Keratinocyte (primary cell): ENCODE measurements at regions not wholly inside any gene's neighbourhood (a gene's known extent, or its start where the extent isn't known, plus 50 kb on each side); places are given as distances from the start of the nearest gene placed in this dataset.

ENCODE experiments used
- DNase-seq: peaks from one replicate; pipeline ENCODE4 v3.0.0-alpha.2; 2011; ENCODE audit warnings: low read depth, missing footprints, low spot score
- FAIRE-seq: peaks from 2 replicates; lab custom pipeline; 2011; peaks lifted over from hg19 to GRCh38; lab: Jason Lieb, UNC
- H2AFZ ChIP-seq: 2 replicates; pipeline ENCODE4 v1.6.0; 2012; ENCODE audit warnings: low read length, control low read depth, inconsistent platforms; ENCODE audit not compliant: control insufficient read depth
- H3K27ac ChIP-seq: 2 replicates; pipeline ENCODE4 v1.5.1; 2011; ENCODE audit warnings: low read length; ENCODE audit not compliant: control insufficient read depth, insufficient read depth
- H3K27me3 ChIP-seq: 3 replicates; pipeline ENCODE4 v1.6.0; 2011; ENCODE audit warnings: low read length; ENCODE audit not compliant: control insufficient read depth, insufficient read depth; ENCODE audit errors: extremely low read depth
- H3K36me3 ChIP-seq, 2 experiments: 2 replicates in 1 of 2; 3 replicates in 1 of 2; pipeline ENCODE4 v1.5.1; 2011; ENCODE audit warnings: low read length in 2 of 2, mild to moderate bottlenecking in 1 of 2; ENCODE audit not compliant: control insufficient read depth in 2 of 2, insufficient read depth in 2 of 2; ENCODE audit errors: extremely low read depth in 1 of 2
- H3K4me1 ChIP-seq: 3 replicates; pipeline ENCODE4 v1.5.1; 2011; ENCODE audit warnings: low read length; ENCODE audit not compliant: control insufficient read depth, insufficient read depth; ENCODE audit errors: extremely low read depth
- H3K4me2 ChIP-seq: 3 replicates; pipeline ENCODE4 v1.6.0; 2011; ENCODE audit warnings: low read depth, low read length; ENCODE audit not compliant: control insufficient read depth, insufficient read depth; ENCODE audit errors: extremely low read depth
- H3K4me3 ChIP-seq, 3 experiments: fragments of 200-600 bp in 1 of 3; sonication (generic) in 1 of 3; 2 replicates in 2 of 3; 3 replicates in 1 of 3; pipeline ENCODE4 v1.5.1; 2011 to 2016; ENCODE audit warnings: low read length in 3 of 3, mild to moderate bottlenecking in 3 of 3, control low read depth in 2 of 3, inconsistent platforms in 1 of 3, low read depth in 1 of 3, mixed read lengths in 1 of 3, mixed run types in 1 of 3, moderate library complexity in 1 of 3; ENCODE audit not compliant: control insufficient read depth in 2 of 3, insufficient read depth in 2 of 3; ENCODE audit errors: extremely low read depth in 1 of 3
- H3K79me2 ChIP-seq: 2 replicates; pipeline ENCODE4 v1.6.0; 2012; ENCODE audit warnings: low read length; ENCODE audit not compliant: control insufficient read depth, insufficient read depth
- H3K9ac ChIP-seq: 3 replicates; pipeline ENCODE4 v1.6.0; 2011; ENCODE audit warnings: low read length; ENCODE audit not compliant: control insufficient read depth, insufficient read depth; ENCODE audit errors: extremely low read depth
- H3K9me1 ChIP-seq: 3 replicates; pipeline ENCODE4 v1.6.0; 2011; ENCODE audit warnings: low read length; ENCODE audit not compliant: control insufficient read depth, insufficient read depth; ENCODE audit errors: extremely low read depth
- H3K9me3 ChIP-seq: 2 replicates; pipeline ENCODE4 v1.5.1; 2012; ENCODE audit warnings: low read depth, low read length; ENCODE audit not compliant: control insufficient read depth
- H4K20me1 ChIP-seq: 3 replicates; pipeline ENCODE4 v1.6.0; 2011; ENCODE audit warnings: low read length; ENCODE audit not compliant: control insufficient read depth, insufficient read depth; ENCODE audit errors: extremely low read depth
- CTCF ChIP-seq, 3 experiments: IDR thresholded peaks in 1 of 3; conservative IDR thresholded peaks in 1 of 3; optimal IDR thresholded peaks in 1 of 3; 2 replicates in 2 of 3; 3 replicates in 1 of 3; pipeline versions ENCODE3 to v1.5.1; 2011; ENCODE audit warnings: low read length in 3 of 3, mild to moderate bottlenecking in 3 of 3, moderate library complexity in 2 of 3, control low read depth in 1 of 3, inconsistent platforms in 1 of 3; ENCODE audit not compliant: insufficient read depth in 2 of 3; ENCODE audit errors: extremely low read depth in 1 of 3
- EZH2 ChIP-seq: IDR thresholded peaks from one replicate; pipeline ENCODE4 v1.6.1; 2012; ENCODE audit warnings: inconsistent platforms, mild to moderate bottlenecking, low read length, moderate library complexity
- dilution Hi-C: fragments of 300-500 bp; cut with MboI; formaldehyde crosslinking; loops from one replicate; pipeline ENCODE4 v1.7.0; 2020; ENCODE audit warnings: low sequenced_read_pairs; ENCODE audit not compliant: extremely low pct_ligation_motif_present

GRCh38 chr6:63477422-63478040 lies 94.7 kb upstream of the LOC128125822 start:
- H3K79me2 ChIP-seq, result no peaks in the 10 kb centered on the region
- H3K9me1 ChIP-seq, result no peaks in the 10 kb centered on the region
- H3K9ac ChIP-seq, result no peak overlapping the region
- H4K20me1 ChIP-seq, result no peaks in the 10 kb centered on the region
- H3K27me3 ChIP-seq, result no peaks in the 10 kb centered on the region
- H3K4me3 ChIP-seq, result no peak overlapping the region
- no peak overlapping the region for H2AFZ ChIP-seq
- H3K4me2 ChIP-seq, result no peak overlapping the region
- no peaks in the 10 kb centered on the region for H3K36me3 ChIP-seq
- H3K4me1 ChIP-seq, result peaks cover 7% of the 10 kb centered on the region
- no peak overlapping the region for H3K27ac ChIP-seq
- dilution Hi-C loops, result no loop called here
- H3K9me3 ChIP-seq, result no peaks in the 10 kb centered on the region
- no peak for TF ChIP-seq CTCF (optimal IDR thresholded peaks at IDR 0.05 in 1 of 3, IDR thresholded peaks at IDR 0.05 in 1 of 3, conservative IDR thresholded peaks at IDR 0.05 in 1 of 3; ENCODE audit: extremely low read depth in 1 of 3, insufficient read depth in 2 of 3, low read length in 3 of 3)
- TF ChIP-seq EZH2, result no peak
- FAIRE-seq (no peak), DNase-seq (no peak)

GRCh38 chr6:63478734-63479133 lies 93.5 kb upstream of the LOC128125822 start:
- H3K4me1 ChIP-seq, result peaks cover 7% of the 10 kb centered on the region
- no peaks in the 10 kb centered on the region for H3K9me3 ChIP-seq
- FAIRE-seq (peak; percentile 55), DNase-seq (no peak)
- no peak overlapping the region for H3K9ac ChIP-seq
- H2AFZ ChIP-seq, result no peak overlapping the region
- no peaks in the 10 kb centered on the region for H3K79me2 ChIP-seq
- no peak overlapping the region for H3K27ac ChIP-seq
- TF ChIP-seq EZH2, result no peak
- no peak for TF ChIP-seq CTCF (optimal IDR thresholded peaks at IDR 0.05 in 1 of 3, IDR thresholded peaks at IDR 0.05 in 1 of 3, conservative IDR thresholded peaks at IDR 0.05 in 1 of 3; ENCODE audit: extremely low read depth in 1 of 3, insufficient read depth in 2 of 3, low read length in 3 of 3)
- H4K20me1 ChIP-seq, result no peaks in the 10 kb centered on the region
- no peaks in the 10 kb centered on the region for H3K36me3 ChIP-seq
- H3K27me3 ChIP-seq, result no peaks in the 10 kb centered on the region
- no peak overlapping the region for H3K4me3 ChIP-seq
- dilution Hi-C loops, result no loop called here
- H3K9me1 ChIP-seq, result no peaks in the 10 kb centered on the region
- H3K4me2 ChIP-seq, result no peak overlapping the region
